ENCODE measurements at regions not wholly inside any gene's neighbourhood (a gene's known extent, or its start where the extent isn't known, plus 50 kb on each side); places are given as distances from the start of the nearest gene placed in this dataset.

DNA sequence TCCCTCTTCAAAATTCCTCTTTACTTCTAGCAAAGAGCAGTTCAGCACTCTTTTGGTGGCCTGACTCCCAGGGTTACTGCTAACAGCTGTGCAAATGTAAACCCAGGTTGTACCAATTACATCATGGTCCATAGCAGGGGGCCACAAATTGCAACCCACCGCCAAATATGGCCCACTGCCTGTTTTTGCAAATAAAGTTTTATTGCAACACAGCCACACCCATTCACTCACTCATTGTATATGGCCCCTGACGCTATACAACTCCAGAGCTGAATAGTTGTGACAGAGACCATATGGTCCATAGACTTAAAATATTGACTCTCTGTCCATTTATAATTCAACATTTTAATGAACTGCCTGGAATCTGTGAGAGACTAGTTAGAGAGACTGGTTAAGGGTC is 233.4 kb downstream of the NFATC2 start:
- TF ChIP-seq, protein P1, sequence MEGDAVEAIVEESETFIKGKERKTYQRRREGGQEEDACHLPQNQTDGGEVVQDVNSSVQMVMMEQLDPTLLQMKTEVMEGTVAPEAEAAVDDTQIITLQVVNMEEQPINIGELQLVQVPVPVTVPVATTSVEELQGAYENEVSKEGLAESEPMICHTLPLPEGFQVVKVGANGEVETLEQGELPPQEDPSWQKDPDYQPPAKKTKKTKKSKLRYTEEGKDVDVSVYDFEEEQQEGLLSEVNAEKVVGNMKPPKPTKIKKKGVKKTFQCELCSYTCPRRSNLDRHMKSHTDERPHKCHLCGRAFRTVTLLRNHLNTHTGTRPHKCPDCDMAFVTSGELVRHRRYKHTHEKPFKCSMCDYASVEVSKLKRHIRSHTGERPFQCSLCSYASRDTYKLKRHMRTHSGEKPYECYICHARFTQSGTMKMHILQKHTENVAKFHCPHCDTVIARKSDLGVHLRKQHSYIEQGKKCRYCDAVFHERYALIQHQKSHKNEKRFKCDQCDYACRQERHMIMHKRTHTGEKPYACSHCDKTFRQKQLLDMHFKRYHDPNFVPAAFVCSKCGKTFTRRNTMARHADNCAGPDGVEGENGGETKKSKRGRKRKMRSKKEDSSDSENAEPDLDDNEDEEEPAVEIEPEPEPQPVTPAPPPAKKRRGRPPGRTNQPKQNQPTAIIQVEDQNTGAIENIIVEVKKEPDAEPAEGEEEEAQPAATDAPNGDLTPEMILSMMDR (IDR thresholded peaks at IDR 0.05; ENCODE audit: insufficient read depth, low read length, poor library complexity, severe bottlenecking): no peak
- TF ChIP-seq EZH2phosphoT487 (conservative IDR thresholded peaks at IDR 0.05; ENCODE audit: low read length): no peak

All from SU-DHL-6 (cell line).